GM12865 (cell line): ENCODE measurements at regions not wholly inside any gene's neighbourhood (a gene's known extent, or its start where the extent isn't known, plus 50 kb on each side); places are given as distances from the start of the nearest gene placed in this dataset.

Source experiments
- DNase-seq: peaks from one replicate; pipeline ENCODE4 v3.0.0; 2010; ENCODE audit warnings: low read depth
- H3K4me3 ChIP-seq: 2 replicates; pipeline ENCODE4 v1.5.1; 2011; ENCODE audit warnings: mild to moderate bottlenecking, low read depth, low read length, control low read depth
- CTCF ChIP-seq: IDR thresholded peaks from 2 replicates; pipeline ENCODE4 v1.5.1; 2011; ENCODE audit warnings: low read length, control low read depth, low read depth, inconsistent platforms; ENCODE audit not compliant: insufficient read depth; ENCODE audit errors: missing control alignments

- H3K4me3 ChIP-seq = peak overlapping the region; percentile 34; the same call in 1 of the 2 replicates
- TF ChIP-seq CTCF = peak; percentile 63
- DNase-seq = peak; percentile 65
Observed at GRCh38 chr6:129936329-129937165, 75.4 kb upstream of the TMEM244 start.

DNA sequence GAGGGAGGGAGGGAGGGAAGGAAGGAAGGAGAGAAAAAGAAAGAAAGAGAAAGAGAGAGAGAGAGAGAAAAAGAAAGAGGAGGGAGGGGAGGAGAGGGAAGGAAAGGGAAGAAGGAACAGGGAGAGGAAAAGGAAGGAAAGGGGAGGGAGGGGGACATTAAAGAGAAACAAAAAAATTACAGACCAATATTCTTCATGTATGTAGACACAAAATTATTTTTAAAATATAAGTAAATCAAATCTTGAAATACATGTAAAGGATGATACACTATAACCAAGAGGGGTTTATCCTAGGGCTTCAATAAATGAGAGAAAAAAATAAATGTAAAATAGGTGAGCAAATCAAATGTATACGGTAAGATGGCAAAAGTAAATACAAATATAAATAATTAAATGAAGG, 71.2 kb upstream of the TMEM244 start:
- no peak overlapping the region for H3K4me3 ChIP-seq
- no peak for TF ChIP-seq CTCF
- no peak for DNase-seq

GRCh38 chr6:129929433-129929832, 68.3 kb upstream of the TMEM244 start:
- no peak for TF ChIP-seq CTCF
- H3K4me3 ChIP-seq = no peak overlapping the region
- DNase-seq = no peak

DNA sequence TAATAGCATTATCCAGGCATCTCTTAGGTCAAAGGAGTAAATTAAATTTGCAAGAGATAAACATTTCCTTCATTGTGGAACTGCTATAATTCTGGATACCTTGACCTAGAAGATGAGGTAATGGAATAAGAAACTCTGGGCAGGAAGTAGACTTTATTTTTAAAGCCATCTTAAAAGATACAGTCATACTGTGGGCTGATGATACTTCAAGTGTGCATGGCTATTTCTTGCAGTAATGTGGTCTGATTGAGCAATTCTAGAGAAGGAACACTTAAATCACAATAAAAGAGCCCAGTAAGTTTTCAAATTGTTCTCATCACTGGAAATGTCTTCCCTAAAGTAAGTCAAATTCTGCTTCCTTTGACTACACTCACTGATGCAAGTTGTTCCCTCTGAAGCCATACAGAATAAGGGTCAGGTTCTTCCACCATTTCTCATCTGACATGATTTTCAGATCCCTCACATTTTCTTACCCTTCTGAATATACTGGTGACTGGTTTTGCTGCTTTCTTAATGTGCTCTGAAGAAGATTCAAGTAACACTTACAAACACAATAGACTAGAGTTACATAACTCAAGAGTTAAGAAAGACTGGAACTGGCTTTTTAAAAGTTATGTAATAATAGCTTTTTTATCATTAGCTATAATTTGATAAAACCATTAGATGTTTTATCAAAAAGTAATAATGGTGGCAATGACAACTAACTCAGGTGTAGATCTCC, 62.6 kb upstream of the TMEM244 start:
- no peak for DNase-seq
- H3K4me3 ChIP-seq = no peak overlapping the region
- no peak for TF ChIP-seq CTCF

DNA sequence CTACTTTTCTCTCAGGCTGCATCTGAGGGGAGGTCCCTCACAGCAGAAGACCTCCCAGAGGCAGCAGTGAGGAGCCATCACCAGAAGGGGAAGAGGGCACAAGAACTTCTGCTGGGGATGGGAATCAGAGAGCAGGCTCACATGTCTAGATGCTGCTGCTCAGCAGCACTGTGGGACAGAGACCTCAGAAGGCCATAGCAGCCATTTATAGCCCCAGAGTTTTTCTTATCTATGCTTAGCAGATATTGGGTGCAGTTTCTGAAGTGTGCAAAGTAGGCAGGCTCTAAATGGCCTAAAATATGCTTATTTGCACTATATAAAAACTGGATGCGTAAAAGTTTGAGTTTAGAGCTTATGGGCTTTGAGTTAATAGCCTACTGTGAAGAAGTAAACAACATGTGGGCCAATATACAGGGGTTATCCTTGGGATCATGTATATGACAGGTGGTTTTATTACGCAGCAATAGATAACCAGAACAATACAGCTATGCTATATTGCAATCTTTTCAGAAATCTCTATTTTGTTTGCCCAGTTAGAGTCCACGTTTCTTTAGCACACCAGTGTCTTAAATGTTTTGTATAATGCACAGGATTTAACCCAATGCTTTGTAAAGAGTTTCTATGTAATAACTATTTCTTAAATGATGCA, 60.2 kb upstream of the TMEM244 start:
- TF ChIP-seq CTCF = no peak
- no peak overlapping the region for H3K4me3 ChIP-seq
- DNase-seq = no peak

- no peak for DNase-seq
- H3K4me3 ChIP-seq = no peak overlapping the region
- no peak for TF ChIP-seq CTCF
Observed at GRCh38 chr6:129920103-129920798, 59.1 kb upstream of the TMEM244 start.
